ENCODE measurements at regions not wholly inside any gene's neighbourhood (a gene's known extent, or its start where the extent isn't known, plus 50 kb on each side); places are given as distances from the start of the nearest gene placed in this dataset.

- TF ChIP-seq RAD21 (IDR thresholded peaks at IDR 0.05; ENCODE audit: low read depth) (no peak), CTCF (IDR thresholded peaks at IDR 0.05 in 2 of 3, conservative IDR thresholded peaks at IDR 0.05 in 1 of 3; ENCODE audit: borderline replicate concordance in 1 of 3, insufficient read depth in 1 of 3, low read depth in 2 of 3, low read length in 2 of 3) (no peak)
Measured at GRCh38 chrX:138082251-138082650, 516.3 kb downstream of the ZIC3 start.
